ENCODE measurements at regions not wholly inside any gene's neighbourhood (a gene's known extent, or its start where the extent isn't known, plus 50 kb on each side); places are given as distances from the start of the nearest gene placed in this dataset.

GRCh38 chr3:59432665-59433064 lies 382.8 kb upstream of the CFAP20DC start:
- H3K4me3 ChIP-seq (replicated peaks; ENCODE audit: insufficient read depth, low read length): no peak overlapping the region
- no peak for DNase-seq (ENCODE audit: low read depth in 1 of 2, low spot score in 1 of 2)
- no peak overlapping the region for H3K27ac ChIP-seq (replicated peaks)
- H3K27me3 ChIP-seq (ENCODE audit: insufficient read depth, poor library complexity, severe bottlenecking): peaks cover 3% of the 10 kb centered on the region
- TF ChIP-seq REST (IDR thresholded peaks at IDR 0.05; ENCODE audit: insufficient replicate concordance, low read depth) (no peak), GABPA (IDR thresholded peaks at IDR 0.05; ENCODE audit: low read depth) (no peak), SPI1 (IDR thresholded peaks at IDR 0.05; ENCODE audit: borderline replicate concordance, low read depth) (no peak), POLR2AphosphoS5 (IDR thresholded peaks at IDR 0.05; ENCODE audit: low read depth) (no peak), CTCF (IDR thresholded peaks at IDR 0.05; ENCODE audit: insufficient read depth, low read length) (no peak)

- Histone ChIP-seq H3K27ac (replicated peaks) (no peak overlapping the region), H3K27me3 (ENCODE audit: insufficient read depth, poor library complexity, severe bottlenecking) (peaks cover 3% of the 10 kb centered on the region), H3K4me3 (replicated peaks; ENCODE audit: insufficient read depth, low read length) (no peak overlapping the region)
- DNase-seq (ENCODE audit: low read depth in 1 of 2, low spot score in 1 of 2): no peak
- no peak for TF ChIP-seq REST (IDR thresholded peaks at IDR 0.05; ENCODE audit: insufficient replicate concordance, low read depth)
- TF ChIP-seq POLR2AphosphoS5 (IDR thresholded peaks at IDR 0.05; ENCODE audit: low read depth): no peak
- TF ChIP-seq GABPA (IDR thresholded peaks at IDR 0.05; ENCODE audit: low read depth): no peak
- no peak for TF ChIP-seq SPI1 (IDR thresholded peaks at IDR 0.05; ENCODE audit: borderline replicate concordance, low read depth)
These were observed 380.5 kb upstream of the CFAP20DC start for GRCh38 chr3:59430341-59430740.

GRCh38 chr3:59429198-59429597 lies 379.4 kb upstream of the CFAP20DC start:
- peaks cover 3% of the 10 kb centered on the region for H3K27me3 ChIP-seq (ENCODE audit: insufficient read depth, poor library complexity, severe bottlenecking)
- TF ChIP-seq REST (IDR thresholded peaks at IDR 0.05; ENCODE audit: insufficient replicate concordance, low read depth): peak; percentile 70
- no peak for TF ChIP-seq POLR2AphosphoS5 (IDR thresholded peaks at IDR 0.05; ENCODE audit: low read depth)
- no peak for DNase-seq (ENCODE audit: low read depth in 1 of 2, low spot score in 1 of 2)

GRCh38 chr3:59426821-59427565 lies 377.2 kb upstream of the CFAP20DC start:
- H3K4me3 ChIP-seq (replicated peaks; ENCODE audit: insufficient read depth, low read length): no peak overlapping the region
- H3K27me3 ChIP-seq (ENCODE audit: insufficient read depth, poor library complexity, severe bottlenecking): peaks cover 3% of the 10 kb centered on the region
- peak in 1 of 2 experiments; percentile 57 for DNase-seq (ENCODE audit: low read depth in 1 of 2, low spot score in 1 of 2)
- TF ChIP-seq CTCF (IDR thresholded peaks at IDR 0.05; ENCODE audit: insufficient read depth, low read length) (no peak), POLR2AphosphoS5 (IDR thresholded peaks at IDR 0.05; ENCODE audit: low read depth) (no peak), SPI1 (IDR thresholded peaks at IDR 0.05; ENCODE audit: borderline replicate concordance, low read depth) (no peak), REST (IDR thresholded peaks at IDR 0.05; ENCODE audit: insufficient replicate concordance, low read depth) (no peak), GABPA (IDR thresholded peaks at IDR 0.05; ENCODE audit: low read depth) (no peak)
- no peak overlapping the region for H3K27ac ChIP-seq (replicated peaks)

More at GRCh38 chr3:59429198-59429597, 379.4 kb upstream of the CFAP20DC start:
- Histone ChIP-seq H3K4me3 (replicated peaks; ENCODE audit: insufficient read depth, low read length) (no peak overlapping the region), H3K27ac (replicated peaks) (no peak overlapping the region)

Data from HL-60 (cell line).